ENCODE measurements at regions not wholly inside any gene's neighbourhood (a gene's known extent, or its start where the extent isn't known, plus 50 kb on each side); places are given as distances from the start of the nearest gene placed in this dataset.

DNA sequence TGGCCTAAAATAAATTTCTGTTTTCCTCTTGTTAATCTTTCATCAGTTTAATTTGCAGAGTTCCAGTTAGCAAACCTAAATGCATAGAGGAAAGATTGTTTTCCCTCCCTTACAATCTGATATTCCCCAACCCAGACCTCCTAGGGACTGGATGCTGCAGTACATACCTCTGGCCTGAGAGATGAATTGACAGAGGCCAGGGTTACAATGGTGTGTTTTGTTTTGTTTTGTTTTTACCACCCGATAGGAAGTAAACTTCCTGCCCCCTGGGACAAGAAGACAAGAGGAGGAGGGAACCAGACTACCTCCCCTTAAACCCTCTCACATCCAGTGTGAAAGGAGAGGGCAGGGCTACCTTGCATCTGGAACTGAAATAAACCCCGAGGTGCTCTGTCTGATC, 319.0 kb downstream of the LRFN2 start:
- DNase-seq (ENCODE audit: low read depth in 2 of 2) = no peak

DNA sequence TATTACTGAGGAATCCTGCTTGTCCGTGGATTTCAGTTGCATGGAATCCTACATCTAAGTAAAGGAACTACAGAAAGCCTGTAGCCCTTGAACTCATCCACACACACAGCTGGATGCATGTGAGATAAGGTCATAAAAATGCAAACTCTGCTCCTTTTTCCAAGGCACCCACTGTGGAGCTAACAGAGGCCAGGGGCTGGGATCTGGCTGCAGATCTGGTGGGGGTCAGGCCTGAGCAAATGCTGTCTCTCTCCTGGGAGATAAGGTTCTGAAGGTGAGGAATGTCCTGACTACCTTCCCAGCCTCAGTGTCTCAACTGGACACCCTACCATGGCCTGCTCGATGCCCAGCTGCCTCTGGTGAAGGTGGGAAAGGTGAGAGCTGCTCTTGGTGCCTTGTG, 321.5 kb downstream of the LRFN2 start:
- no peak for DNase-seq (ENCODE audit: low read depth in 2 of 2)

DNA sequence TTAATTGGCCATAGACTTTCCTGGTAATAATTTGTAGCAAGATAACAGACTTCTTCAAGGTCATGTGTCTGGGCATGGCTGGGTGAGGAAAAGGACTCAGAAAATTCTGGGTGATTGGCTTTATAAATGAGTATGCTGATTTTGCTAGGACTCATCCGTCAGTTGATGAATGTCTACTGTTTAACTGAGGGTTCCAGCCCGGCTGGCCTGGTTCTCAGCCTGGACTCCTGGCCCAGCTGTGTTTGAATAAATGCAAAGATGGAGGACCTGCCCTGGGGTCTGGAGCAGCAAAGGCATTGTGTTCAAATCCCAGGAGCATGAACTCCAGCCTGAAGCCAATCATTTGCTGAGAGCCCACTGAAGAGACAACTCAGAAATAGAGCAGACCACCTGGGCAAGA, 323.2 kb downstream of the LRFN2 start:
- DNase-seq (ENCODE audit: low read depth in 2 of 2) = no peak

DNA sequence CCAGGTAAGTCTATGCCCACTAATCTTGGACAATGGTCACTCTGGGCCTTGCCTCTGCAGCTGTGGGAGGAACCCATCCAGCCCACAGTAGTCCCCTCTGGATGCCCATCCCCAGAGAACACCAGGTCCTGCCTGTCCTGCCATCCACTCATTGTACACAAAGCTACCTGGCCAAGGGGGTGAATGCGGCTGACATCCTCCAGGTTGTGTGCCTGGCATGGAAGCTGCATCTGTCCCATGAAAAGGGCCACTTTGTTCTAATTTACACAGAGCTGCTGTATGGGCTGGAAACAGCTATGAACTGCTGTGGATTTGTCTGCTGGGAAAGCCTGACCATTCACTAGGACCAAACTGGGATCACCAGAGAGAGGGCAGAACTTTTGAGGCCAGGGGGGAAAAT, 324.8 kb downstream of the LRFN2 start:
- DNase-seq (ENCODE audit: low read depth in 2 of 2) = no peak

DNA sequence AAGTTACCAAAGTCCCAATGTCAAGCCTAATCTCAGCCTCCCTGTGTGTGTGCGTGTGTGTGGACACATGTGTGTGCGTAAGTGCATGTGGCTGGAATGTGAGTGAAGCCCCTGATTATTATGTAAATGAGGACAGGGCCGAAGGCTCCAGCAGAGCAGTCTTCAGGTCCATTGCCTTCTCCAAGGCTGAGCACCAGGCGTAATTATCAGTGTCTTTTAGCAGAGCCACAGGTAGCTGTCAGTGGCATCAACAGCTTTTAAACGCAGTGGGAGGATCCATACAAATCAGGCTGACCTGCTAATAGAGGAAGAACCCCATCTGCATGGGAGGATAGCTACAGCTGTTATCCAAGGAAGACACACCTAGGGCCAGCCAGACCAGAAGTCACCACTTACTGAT, 324.3 kb upstream of the MOCS1 start:
- DNase-seq (ENCODE audit: low read depth in 2 of 2) = no peak

DNA sequence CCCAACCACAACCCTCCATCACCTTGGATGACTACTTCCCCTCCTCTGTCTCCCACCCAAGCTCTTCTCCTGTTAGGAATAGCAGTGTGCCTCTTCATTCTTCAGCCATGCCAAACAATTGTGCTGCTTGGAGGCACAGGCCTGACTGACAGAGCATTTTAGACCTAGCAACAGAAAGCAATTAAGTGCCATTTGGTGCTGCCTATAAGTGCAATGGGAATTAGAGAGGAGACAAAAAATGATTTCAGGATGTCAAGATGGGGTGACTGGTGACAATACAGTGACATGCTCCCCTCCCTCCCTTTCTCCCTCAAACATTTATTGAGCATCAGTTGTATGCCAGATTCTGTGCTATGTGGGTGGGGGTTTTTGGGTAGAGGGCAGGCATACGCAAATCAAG, 322.6 kb upstream of the MOCS1 start:
- no peak for DNase-seq (ENCODE audit: low read depth in 2 of 2)

DNA sequence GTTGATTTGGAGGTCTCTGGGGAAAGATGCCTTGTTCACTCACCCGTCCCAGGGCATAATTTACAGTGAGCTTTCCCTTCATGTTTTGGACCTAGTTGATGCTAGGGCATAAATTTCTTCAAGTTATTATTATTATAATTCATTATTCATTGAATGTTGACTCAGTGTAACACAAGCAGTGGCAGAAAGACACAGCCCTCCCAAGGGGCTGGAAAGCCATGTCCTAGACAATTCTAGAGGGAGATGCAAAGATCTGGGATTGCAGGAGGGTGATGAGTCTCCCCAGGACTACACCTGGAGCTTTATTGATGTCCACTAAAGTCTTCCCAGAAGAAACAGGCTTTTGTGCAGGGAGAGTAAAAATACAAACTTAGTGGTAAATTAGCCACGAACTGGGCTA, 322.0 kb upstream of the MOCS1 start:
- no peak for DNase-seq (ENCODE audit: low read depth in 2 of 2)

DNA sequence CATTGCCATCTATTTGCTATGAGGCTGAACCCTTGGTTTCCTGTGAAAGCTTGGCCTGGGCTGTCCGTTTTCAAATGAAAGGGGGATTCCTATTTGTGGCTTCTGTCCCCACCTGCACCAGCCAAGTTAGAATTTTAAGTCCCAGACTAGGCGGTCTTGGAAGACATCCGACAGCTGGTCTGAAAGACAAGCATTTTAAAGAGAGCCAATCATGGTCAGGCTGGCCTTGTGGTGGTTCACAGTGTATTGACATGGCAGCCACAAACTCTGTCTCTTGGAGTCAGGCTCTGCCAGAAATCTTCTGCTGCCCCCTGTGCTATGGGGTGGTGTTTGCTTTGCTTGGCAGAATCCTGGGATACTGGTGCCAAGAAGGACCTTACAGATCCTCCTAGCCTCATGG, 319.2 kb upstream of the MOCS1 start:
- no peak for DNase-seq (ENCODE audit: low read depth in 2 of 2)

DNA sequence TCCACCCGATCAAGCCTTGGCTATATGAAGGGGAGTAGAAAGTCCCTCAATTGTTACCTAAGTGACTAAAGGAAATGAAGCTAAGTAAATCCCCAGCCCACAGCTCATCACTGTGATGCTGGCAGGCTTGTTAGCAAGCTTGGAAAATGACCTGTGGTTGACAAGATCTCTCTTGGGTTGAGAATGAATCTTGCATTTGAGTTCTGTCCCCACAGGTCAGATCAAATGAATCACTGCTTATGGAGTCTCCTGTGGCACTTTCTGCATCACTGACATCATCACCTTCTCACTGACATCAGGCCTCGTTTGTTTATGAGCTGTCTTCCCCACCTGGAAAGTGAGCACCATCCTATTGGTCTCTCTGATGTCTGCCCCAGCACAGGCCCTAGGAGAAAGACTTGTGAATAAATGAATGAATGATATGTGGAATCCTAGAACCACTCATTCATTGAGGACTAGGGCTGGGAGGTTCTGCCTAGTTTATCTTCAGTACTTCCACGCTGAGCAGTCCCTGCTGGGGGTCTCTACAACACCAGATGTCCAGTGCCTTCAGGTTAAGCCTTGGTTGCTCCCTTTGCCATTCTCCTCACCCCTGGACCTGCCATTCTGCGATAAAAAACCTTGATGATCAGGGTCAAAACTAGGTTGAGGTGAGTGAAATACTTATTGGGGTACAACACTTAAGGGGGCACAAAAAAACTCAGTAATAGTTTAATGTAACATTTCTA, 318.4 kb upstream of the MOCS1 start:
- no peak for DNase-seq (ENCODE audit: low read depth in 2 of 2)

DNA sequence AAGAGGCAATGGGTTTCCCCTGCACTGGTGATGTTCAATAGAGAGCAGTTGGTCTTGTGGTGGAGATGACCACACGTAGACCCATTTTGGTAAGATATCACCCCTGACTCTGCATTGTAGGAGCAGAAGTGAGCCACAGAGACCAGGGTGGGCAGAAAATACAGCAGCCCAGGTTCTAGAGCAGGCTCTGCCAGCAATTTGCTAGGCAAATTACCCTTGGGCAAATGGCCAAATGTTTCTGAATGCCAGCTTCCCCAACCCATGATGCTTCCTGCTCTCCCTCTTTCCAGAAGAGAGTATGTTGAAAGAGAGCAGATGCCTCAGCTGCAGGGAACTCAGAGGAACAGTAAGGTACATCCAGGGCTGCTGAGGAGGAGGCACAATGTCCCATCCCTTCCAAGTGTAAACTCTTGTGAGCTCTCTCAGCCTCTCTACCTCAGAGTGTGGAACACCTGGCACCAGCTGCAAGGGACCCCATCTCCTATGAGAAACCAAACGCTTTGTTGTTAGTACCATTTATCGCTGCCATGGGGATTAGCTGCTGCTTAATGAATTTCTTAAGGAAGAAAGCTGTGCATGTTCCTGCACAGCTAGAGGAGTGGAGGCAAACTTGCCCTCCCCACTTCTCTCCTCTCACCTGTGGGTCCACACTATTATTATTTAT, 317.5 kb upstream of the MOCS1 start:
- no peak for DNase-seq (ENCODE audit: low read depth in 2 of 2)

DNA sequence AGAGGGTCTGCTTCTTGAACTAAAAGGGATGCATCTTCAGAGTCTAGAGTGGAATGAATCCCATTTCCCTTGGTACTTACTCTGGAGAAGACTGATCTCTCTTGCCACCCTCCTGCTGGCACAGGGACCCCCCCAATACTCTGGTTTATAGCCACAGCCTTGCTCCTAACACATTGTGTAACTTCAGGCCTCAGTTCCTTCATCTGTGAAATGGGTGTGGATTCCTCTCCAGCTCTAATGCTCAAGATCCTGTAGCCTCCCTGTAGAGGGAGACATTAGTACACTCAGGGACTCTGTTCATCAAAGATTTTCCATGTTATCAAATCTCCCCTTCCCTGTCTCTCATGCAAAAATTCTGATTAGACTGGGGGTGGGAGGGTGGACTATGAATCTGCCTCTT, 315.7 kb upstream of the MOCS1 start:
- no peak for DNase-seq (ENCODE audit: low read depth in 2 of 2)

DNA sequence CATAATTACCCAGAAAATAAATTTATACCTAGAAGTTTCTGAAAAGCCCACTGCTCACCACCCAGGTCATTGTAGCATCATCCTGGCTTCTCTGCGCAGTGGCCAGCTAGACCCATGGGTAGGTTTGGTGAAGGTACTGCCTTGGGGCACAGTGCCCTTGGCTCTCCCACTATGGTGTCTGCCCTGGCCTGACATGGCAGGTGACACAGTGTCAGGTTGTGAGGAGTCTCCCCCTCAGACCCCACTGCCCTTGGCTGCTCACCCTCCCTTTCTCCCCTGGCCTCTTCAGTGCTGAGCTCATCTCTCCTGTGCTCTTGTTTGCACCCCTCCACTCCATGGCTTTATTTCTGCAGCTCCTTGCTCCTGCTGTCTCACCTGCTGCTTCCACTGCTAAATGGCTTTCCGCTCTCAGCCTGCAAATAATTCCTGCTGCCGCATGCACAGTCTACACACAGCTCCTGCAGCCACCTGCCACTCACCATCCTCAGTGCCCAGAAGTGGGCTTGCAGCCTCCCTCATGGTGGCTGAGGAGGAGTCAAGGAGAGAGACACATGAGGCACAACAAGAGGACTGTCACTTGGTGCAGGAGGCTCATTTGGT, 313.4 kb upstream of the MOCS1 start:
- no peak for DNase-seq (ENCODE audit: low read depth in 2 of 2)

DNA sequence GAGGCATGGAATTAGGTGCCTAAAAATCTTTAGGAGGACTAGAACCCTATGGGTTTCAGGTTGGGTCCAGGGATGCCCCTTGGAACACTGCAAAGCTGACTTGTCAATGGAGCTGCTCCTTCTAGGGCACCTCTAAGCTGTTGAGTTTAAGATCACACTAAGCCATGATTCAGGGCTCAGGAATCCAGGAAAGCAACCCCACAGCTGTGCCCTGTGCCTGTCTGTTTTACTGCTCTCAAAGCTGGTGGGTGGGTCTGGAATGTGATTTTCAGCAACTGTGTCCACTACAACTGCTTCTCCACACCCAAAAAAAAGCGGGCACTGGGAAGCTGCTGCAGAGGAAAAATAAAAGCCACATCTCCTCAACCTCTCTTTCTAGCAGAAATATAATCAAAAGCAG, 310.4 kb upstream of the MOCS1 start:
- DNase-seq (ENCODE audit: low read depth in 2 of 2) = no peak

DNA sequence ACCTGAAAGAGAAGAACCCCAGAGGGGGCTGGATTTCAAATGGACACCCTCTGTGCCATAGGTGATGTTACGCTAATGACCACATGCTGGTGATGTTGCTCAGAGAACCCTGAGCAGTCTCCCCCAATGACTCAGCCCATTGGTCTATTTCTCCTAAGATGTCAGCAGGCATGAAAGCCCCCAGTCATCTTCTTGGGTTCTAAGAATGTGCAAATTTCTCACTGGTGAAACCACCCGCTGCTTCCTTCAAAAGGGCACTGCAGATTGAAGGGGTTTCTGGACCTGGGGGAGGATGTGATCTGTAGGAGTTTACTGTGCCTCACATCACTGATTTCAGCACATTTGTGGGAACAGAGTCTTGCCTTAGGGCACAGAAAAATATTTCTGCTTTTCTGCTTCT, 298.4 kb upstream of the MOCS1 start:
- DNase-seq (ENCODE audit: low read depth in 2 of 2) = no peak

DNA sequence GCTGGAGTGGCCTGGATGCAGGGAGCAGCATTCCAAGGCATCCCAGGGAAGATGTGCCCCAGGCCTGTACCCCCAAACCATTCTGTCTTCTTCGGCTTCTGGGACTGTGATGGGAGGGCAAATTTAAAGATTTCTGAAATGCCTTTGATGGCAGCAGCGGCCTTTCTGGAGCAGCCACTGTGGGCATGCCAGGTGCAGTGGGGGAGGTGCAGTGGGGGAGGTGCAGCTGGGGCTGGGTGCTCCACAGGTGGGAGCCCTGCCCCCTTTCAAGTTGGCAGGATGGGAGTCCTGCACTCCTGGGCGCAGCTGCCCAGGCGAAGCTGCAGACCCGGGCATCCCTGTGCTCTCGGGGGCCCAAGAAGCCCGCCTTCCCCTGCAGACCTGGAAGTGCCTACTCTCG, 293.5 kb upstream of the MOCS1 start:
- DNase-seq (ENCODE audit: low read depth in 2 of 2) = no peak

DNA sequence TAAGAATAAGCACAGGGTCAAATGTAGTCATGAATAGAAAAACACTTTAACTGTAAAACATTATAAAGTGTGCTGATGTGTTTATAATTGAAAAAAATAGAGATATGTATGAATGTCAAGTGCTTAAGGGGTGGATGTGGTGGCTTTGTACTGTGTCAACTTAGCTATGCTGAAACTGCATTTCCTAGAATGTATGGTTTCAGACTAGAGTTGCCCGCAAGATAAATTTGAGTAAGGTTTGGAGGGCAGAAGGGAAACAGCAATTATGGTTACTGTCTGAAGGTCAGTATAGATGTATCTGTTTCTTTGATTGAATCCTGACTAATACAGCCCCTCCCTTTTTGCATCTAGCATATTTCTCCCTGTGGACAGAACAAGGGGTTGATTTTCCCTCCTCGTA, 288.1 kb upstream of the MOCS1 start:
- DNase-seq (ENCODE audit: low read depth in 2 of 2) = no peak

DNA sequence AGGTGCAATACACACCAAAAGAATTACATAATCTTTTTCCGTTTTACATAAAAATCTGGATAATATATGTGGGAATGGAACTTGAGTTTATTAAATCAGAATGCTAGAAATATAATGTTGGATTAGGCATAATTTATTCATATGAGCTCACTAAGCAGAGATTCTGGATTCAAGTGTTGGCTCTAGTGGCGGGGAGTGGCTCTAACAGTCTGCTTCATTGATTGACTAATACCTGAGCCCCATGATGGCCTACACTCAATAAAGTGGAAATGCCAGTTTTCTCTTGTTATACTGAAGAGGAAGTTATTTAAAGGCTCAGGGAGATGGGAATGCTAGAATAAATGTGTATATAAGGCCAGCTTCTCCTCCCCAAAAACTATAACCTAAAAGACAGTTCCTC, 285.5 kb upstream of the MOCS1 start:
- DNase-seq (ENCODE audit: low read depth in 2 of 2) = no peak

DNA sequence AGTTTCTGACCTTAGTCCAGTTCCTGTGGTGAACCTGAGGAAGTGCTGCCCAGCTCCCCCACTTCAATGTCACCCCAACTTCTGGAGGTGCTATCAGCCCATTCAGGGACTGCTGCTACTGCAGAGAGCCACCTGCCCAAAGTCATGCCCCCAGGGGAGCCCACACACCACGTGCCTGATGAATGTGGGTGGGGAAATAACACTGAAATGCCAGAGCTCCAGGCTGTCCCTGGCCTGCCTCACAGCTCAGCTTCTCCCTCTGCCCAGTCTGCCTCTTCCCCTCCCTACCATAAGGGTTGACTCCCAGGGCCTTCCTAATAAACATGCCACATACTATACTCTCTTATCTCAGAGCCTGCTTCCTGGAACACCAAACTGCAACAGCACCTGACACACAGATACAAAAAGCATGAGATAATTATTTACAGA, 276.4 kb upstream of the MOCS1 start:
- DNase-seq (ENCODE audit: low read depth in 2 of 2) = no peak

DNA sequence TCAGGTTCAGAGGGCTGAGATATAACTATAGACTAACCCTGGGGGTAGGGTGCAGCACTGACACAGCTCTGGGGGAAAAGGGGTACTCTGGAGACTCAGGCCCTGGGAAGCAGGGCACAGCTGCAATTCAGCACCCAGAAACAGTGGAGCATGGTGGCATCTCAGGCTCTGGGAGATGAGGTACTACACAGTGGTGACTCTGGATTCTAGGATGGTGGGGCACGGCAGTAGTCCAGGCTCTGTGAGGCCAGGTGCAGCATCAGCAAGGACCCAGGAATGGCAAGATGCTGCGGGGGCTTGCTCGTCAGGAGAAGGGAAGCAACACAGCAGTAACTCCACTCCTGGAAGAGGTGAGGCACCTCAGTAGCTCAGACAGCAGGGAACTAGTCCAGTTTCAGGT, 271.5 kb upstream of the MOCS1 start:
- DNase-seq (ENCODE audit: low read depth in 2 of 2) = no peak

DNA sequence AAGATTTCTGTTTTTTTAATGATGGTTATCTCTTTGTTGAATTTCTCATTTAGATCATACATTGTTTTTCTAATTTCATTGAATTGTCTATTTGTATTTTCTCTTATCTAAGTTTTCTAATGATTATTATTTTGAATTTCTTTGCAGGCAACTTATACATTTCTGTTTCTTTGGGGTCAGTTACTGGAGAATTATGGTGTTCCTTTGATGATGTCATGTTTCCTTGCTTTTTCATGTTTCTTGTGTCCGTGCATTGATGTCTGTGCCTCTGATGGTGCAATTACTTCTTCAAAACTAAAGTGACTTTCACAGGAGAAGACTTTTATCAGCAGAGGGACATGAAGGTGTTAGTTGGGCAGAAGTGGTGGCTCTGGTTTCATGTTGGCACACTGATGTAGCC, 270.7 kb upstream of the MOCS1 start:
- DNase-seq (ENCODE audit: low read depth in 2 of 2) = no peak

DNA sequence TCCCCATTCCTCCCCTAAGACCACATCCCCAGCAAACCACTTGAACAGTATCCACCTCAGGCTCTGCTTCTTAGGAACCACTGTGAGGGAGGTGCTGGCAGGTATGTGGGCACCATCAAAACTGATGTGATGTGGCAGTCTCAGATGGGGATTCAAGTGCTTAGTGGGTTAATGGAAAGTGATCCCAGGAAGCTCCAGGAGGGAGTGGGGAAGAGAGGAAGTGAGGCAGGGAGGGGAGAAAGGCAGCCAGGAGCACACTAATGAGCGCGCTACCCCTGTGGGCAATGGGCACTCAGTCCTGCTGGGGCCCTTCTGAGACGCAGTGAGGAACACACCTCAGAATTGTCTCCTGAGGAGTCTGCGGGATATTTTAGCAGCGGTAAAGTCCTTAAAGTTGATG, 263.1 kb upstream of the MOCS1 start:
- no peak for DNase-seq (ENCODE audit: low read depth in 2 of 2)

DNA sequence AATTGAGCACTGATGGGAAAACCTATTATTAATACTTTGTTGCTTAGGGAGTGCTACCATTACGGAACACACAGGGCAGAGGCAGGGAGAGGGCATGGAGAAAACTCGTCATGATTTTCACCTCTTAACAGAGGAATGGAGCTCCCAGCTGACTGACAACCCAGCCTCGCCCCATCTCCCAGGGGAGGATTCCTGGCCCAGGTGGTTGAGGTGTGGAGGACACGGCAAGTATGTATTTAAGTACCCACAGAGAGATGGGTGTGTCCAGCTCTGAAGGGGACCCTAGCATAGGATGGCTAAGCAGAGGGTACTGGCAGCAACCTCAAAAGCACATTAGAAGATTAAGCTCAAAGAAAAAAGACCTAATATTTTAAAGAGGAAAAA, 261.9 kb upstream of the MOCS1 start:
- no peak for DNase-seq (ENCODE audit: low read depth in 2 of 2)

DNA sequence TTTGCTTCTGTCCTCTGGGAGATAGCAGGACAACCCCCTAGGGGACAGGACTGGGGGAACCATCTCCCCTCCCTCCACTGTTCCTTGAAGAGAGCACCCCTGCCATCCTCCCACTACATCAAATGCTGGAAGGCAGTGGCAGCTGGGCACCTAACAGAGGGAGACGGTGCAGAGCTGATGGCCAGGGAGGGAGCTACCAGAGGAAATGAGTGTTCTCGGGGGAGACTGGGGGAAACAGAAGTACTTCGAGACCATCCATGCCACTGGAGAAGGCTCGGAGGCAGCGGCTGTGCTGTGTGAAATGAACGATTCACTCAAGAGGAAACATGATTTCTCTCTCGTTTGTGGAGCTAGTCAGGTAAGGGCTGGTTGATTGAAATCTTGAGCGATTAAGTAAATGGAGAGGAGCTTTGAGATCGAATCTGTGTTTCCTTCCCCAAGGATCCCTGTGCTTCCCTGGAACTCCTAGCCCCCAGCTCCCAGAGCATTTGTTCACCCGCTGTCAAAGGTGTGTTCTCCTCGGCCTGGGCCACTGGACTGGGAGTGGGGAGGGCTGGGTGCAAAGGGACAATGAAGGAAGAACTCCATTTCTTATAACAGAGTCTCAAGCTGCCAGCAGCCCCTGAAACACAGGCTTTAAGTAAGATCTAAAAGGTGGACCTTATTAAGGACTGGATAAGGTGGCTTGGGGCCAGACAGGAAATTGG, 261.3 kb upstream of the MOCS1 start:
- DNase-seq (ENCODE audit: low read depth in 2 of 2) = no peak

Data from stimulated activated CD4-positive, alpha-beta T cell treated with anti-CD3 and anti-CD28 coated beads, Interleukin-1b, Interleukin-23, amount 100 ng/mL, for 1 hour (primary cell).